Activated T-cell treated with anti-CD3 and anti-CD28 coated beads, Interleukin-2, amount 50 U/mL, for 24 hours (primary cell): ENCODE measurements at regions not wholly inside any gene's neighbourhood (a gene's known extent, or its start where the extent isn't known, plus 50 kb on each side); places are given as distances from the start of the nearest gene placed in this dataset.
"Not testable (repeated sequence)": the region's sequence is repeated elsewhere in the genome, so short reads cannot be mapped to it uniquely, and the experiment has no call there.

Experiments used
- DNase-seq: peaks from one replicate; pipeline ENCODE4 v3.0.0-alpha.2; 2020
- H3K27ac Mint-ChIP-seq: 2 replicates; pipeline ENCODE4 v1.8.0; 2020; ENCODE audit warnings: mild to moderate bottlenecking, mixed read lengths
- H3K27me3 Mint-ChIP-seq: 2 replicates; pipeline ENCODE4 v1.8.0; 2020; ENCODE audit warnings: mixed read lengths
- H3K36me3 Mint-ChIP-seq: 2 replicates; pipeline ENCODE4 v1.8.0; 2020; ENCODE audit warnings: low read depth, mixed read lengths
- H3K4me1 Mint-ChIP-seq: 2 replicates; pipeline ENCODE4 v1.8.0; 2020; ENCODE audit warnings: low read depth, mixed read lengths
- H3K4me3 Mint-ChIP-seq: 2 replicates; pipeline ENCODE4 v1.8.0; 2020; ENCODE audit warnings: mild to moderate bottlenecking, moderate library complexity, mixed read lengths
- H3K9me3 Mint-ChIP-seq: 2 replicates; pipeline ENCODE4 v1.8.0; 2020; ENCODE audit warnings: mixed read lengths

DNA sequence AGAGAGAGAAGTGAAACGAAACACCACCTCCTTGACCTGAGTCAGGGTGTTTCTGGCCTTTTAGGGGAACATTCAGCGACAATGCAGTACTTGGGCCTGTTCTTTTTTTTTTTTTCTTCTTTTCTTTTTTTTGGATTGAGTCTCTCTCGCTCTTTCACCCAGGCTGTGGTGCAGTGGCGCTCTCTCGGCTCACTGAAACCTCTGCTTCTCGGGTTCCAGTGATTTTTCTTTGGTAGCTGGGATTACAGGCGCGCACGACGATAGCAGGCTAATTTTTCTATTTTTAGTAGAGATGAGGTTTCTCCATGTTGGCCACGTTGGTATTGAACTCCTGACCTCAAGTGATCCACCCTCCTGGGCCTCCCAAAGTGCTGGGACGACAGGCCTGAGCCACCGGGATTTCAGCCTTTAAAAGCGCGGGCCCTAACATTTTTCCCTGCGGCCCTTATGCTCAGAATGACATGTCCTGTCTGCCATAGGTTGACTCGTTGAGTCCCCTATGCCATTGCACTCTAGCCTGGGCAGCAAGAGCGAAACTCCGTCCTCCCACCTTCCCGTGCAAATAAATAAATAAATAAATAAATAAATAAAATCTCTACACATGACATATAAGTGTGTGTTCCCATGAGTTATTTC is 3913.1 kb upstream of the OR11H1 start:
- peaks cover 66% of the 10 kb centered on the region for H3K9me3 Mint-ChIP-seq
- H3K4me1 Mint-ChIP-seq, H3K27me3 Mint-ChIP-seq, H3K36me3 Mint-ChIP-seq, DNase-seq, H3K27ac Mint-ChIP-seq, H3K4me3 Mint-ChIP-seq: not testable (repeated sequence)

GRCh38 chr22:11616811-11617210 is 3911.2 kb upstream of the OR11H1 start:
- H3K36me3 Mint-ChIP-seq, result peaks cover 6% of the 10 kb centered on the region
- DNase-seq, result no peak
- no peaks in the 10 kb centered on the region for H3K4me1 Mint-ChIP-seq
- no peaks in the 10 kb centered on the region for H3K27me3 Mint-ChIP-seq
- H3K27ac Mint-ChIP-seq, result no peak overlapping the region
- H3K4me3 Mint-ChIP-seq, result no peak overlapping the region
- H3K9me3 Mint-ChIP-seq, result peaks cover 65% of the 10 kb centered on the region

GRCh38 chr22:11618322-11618662 is 3909.7 kb upstream of the OR11H1 start:
- not testable (repeated sequence) for H3K27me3 Mint-ChIP-seq, H3K4me3 Mint-ChIP-seq, H3K4me1 Mint-ChIP-seq, H3K36me3 Mint-ChIP-seq, H3K27ac Mint-ChIP-seq, DNase-seq
- H3K9me3 Mint-ChIP-seq, result peaks cover 58% of the 10 kb centered on the region

GRCh38 chr22:11618688-11619087 is 3909.3 kb upstream of the OR11H1 start:
- H3K4me1 Mint-ChIP-seq, DNase-seq, H3K4me3 Mint-ChIP-seq, H3K27me3 Mint-ChIP-seq, H3K27ac Mint-ChIP-seq, H3K36me3 Mint-ChIP-seq: not testable (repeated sequence)
- H3K9me3 Mint-ChIP-seq, result peaks cover 58% of the 10 kb centered on the region

- H3K36me3 Mint-ChIP-seq, H3K27ac Mint-ChIP-seq, DNase-seq, H3K4me1 Mint-ChIP-seq, H3K4me3 Mint-ChIP-seq, H3K27me3 Mint-ChIP-seq: not testable (repeated sequence)
- peaks cover 60% of the 10 kb centered on the region for H3K9me3 Mint-ChIP-seq
These were observed 3906.8 kb upstream of the OR11H1 start for GRCh38 chr22:11620921-11621762.

- H3K9me3 Mint-ChIP-seq, result peaks cover 50% of the 10 kb centered on the region
- not testable (repeated sequence) for H3K4me1 Mint-ChIP-seq, H3K27ac Mint-ChIP-seq, DNase-seq, H3K36me3 Mint-ChIP-seq, H3K4me3 Mint-ChIP-seq, H3K27me3 Mint-ChIP-seq
These were observed 3905.2 kb upstream of the OR11H1 start for GRCh38 chr22:11622774-11623173.

DNA sequence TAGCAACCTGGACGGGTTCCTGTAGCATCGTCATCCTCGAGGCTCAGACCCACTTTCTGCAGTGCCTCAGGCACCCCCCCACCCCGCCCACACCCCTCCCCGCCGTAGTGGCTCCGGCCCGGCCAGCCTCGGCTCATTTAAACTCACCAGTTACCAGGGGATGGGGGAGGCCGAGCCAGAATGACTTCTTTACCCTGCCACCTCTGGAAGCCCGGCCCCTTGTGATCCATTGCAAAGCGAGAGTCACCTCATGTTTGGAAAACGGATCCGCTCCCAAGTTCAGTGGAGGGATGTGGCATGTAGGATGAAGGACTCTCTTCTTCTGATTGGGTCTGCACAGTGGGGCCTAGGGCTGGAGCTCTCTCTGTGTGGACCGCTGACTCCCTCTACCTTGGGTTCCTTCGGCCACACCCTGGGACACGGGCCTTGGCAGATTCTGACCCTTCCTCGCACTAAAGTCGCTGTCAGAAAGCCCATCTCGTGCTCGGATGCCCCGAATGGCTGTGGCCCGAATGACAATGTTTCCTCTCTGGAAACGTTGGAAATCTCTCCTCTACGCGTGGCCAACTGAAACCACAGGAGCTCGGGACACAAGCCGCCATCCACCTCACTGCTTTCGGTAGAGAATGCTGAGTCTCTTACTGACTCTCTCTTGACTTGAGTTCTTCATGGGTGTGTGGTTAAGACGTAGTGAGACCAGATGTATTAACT is 3902.1 kb upstream of the OR11H1 start:
- H3K27me3 Mint-ChIP-seq, H3K4me1 Mint-ChIP-seq, DNase-seq, H3K27ac Mint-ChIP-seq, H3K4me3 Mint-ChIP-seq: not testable (repeated sequence)
- peaks cover 18% of the 10 kb centered on the region for H3K36me3 Mint-ChIP-seq
- peaks cover 40% of the 10 kb centered on the region for H3K9me3 Mint-ChIP-seq

- no peaks in the 10 kb centered on the region for H3K4me1 Mint-ChIP-seq
- DNase-seq, result no peak
- H3K9me3 Mint-ChIP-seq, result peaks cover 39% of the 10 kb centered on the region
- H3K36me3 Mint-ChIP-seq, result peaks cover 19% of the 10 kb centered on the region
- H3K27ac Mint-ChIP-seq, result no peak overlapping the region
- H3K27me3 Mint-ChIP-seq, result no peaks in the 10 kb centered on the region
- H3K4me3 Mint-ChIP-seq, result no peak overlapping the region
These were observed 3901.6 kb upstream of the OR11H1 start for GRCh38 chr22:11626422-11626773.

DNA sequence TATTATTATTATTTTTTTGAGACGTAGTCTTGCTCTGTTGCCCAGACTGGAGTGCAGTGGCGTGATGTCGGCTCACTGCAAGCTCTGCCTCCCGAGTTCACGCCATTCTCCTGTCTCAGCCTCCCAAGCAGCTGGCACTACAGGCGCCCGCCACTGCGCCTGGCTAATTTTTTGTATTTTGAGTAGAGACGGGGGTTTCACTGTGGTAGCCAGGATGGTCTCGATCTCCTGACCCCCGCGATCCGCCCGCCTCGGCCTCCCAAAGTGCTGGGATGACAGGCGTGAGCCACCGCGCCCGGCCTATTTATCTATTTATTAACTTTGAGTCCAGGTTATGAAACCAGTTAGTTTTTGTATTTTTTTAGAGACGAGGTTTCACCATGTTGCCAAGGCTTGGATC is 3901.0 kb upstream of the OR11H1 start:
- H3K4me1 Mint-ChIP-seq, H3K27me3 Mint-ChIP-seq: not testable (repeated sequence)
- peaks cover 39% of the 10 kb centered on the region for H3K9me3 Mint-ChIP-seq

DNA sequence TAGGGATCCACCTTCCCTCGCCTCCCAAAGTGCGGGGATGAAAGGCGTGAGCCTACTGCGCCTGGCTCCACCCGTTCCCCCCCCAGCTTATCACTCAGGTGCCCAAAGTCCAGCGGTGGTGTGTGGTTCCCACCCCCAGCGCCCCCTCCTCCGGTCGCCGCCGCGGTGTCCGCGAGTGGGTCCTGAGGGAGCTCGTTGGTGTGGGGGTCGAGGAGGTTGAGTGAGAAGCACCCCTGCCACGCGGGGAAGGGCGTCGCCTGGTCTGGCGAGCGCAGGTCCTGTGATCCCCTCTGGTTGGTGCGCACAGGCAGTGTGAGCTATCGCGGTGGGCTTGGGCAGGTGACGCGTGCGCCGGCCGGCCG is 3900.6 kb upstream of the OR11H1 start:
- H3K9me3 Mint-ChIP-seq, result peaks cover 36% of the 10 kb centered on the region
- H3K27me3 Mint-ChIP-seq, result no peaks in the 10 kb centered on the region
- H3K4me3 Mint-ChIP-seq, result no peak overlapping the region
- H3K27ac Mint-ChIP-seq, result no peak overlapping the region
- no peaks in the 10 kb centered on the region for H3K4me1 Mint-ChIP-seq
- DNase-seq, result no peak
- peaks cover 19% of the 10 kb centered on the region for H3K36me3 Mint-ChIP-seq

More for the DNA sequence above, 3901.0 kb upstream of the OR11H1 start:
- H3K4me3 Mint-ChIP-seq, H3K27ac Mint-ChIP-seq, DNase-seq: not testable (repeated sequence)
- peaks cover 19% of the 10 kb centered on the region for H3K36me3 Mint-ChIP-seq

GRCh38 chr22:11627798-11628650 is 3900.0 kb upstream of the OR11H1 start:
- Mint-ChIP-seq H3K4me3 (no peak overlapping the region), H3K9me3 (peaks cover 35% of the 10 kb centered on the region), H3K27me3 (no peaks in the 10 kb centered on the region), H3K4me1 (no peaks in the 10 kb centered on the region), H3K36me3 (peaks cover 19% of the 10 kb centered on the region), H3K27ac (no peak overlapping the region)
- DNase-seq, result no peak

DNA sequence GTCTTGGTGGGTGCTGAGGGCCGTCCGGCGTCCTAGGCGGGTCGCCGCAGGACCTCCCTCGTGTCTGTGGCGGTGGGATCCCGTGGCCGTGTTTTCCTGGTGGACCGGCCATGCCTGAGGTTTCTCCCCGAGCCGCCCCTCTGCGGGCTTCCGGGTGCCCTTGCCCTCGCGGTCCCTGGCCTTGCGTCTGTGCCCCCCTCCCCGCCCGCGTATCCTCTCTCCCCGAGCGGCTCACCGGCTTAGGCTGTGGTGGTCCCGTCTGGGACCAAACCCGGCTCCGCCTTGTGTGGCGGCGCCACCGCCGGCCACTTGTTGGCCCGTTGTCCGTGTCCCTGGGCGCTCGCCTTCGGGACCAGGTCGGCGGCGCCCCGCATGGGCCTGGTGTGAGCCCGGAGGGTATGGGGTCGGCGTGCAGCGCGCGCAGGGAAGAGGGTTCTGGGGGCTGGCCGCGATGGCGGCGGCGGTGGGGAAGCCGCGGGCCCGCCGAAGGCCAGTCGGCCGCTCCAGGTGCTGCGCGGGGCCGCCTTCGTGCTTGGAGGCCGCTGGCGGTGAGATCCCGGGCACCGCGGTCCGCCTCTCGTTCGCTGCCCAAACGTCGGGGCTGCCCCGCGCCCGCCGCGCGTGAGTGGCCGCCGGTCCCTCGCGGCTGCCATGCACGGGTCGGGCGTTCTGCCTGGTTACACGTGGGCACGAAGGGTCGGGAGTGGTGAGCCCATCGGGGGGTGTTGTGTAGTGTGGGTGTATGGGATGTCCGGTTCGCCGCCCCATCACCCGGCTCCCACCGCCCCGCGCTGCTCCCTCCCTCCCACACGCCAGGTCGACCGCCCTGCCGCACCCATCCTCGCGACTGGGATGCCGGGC is 3899.1 kb upstream of the OR11H1 start:
- no peaks in the 10 kb centered on the region for H3K4me1 Mint-ChIP-seq
- H3K36me3 Mint-ChIP-seq, result peaks cover 19% of the 10 kb centered on the region
- no peak overlapping the region for H3K27ac Mint-ChIP-seq
- H3K4me3 Mint-ChIP-seq, result no peak overlapping the region
- H3K9me3 Mint-ChIP-seq, result peaks cover 35% of the 10 kb centered on the region
- no peaks in the 10 kb centered on the region for H3K27me3 Mint-ChIP-seq
- no peak for DNase-seq

DNA sequence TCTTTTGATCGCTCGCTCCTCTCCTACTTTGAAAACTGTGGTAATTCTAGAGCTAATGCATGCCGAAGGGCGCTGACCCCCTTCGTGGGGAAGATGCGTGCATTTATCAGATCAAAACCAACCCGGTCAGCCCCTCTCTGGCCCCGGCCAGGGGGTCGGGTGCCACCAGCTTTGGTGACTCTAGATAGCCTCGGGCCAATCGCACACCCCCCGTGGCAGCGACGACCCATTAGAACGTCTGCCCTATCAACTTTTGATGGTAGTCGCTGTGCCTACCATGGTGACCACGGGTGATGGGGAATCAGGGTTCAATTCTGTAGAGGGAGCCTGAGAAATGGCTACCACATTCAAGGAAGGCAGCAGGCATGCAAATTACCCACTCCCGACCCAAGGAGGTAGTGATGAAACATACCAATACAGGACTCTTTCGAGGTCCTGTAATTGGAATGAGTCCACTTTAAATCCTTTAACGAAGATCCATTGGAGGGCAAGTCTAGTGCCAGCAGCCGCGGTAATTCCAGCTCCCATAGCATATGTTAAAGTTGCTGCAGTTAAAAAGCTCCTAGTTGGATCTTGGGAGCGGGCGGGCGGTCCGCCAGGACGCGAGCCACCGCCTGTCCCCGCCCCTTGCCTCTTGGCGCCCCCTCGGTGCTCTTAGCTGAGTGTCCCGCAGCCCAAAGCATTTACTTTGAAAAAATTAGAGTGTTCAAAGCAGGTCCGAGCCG is 3898.2 kb upstream of the OR11H1 start:
- Mint-ChIP-seq H3K4me1 (no peaks in the 10 kb centered on the region), H3K27me3 (no peaks in the 10 kb centered on the region), H3K27ac (no peak overlapping the region), H3K4me3 (no peak overlapping the region), H3K36me3 (peaks cover 19% of the 10 kb centered on the region), H3K9me3 (peaks cover 28% of the 10 kb centered on the region)
- DNase-seq, result no peak
